ENCODE measurements at regions not wholly inside any gene's neighbourhood (a gene's known extent, or its start where the extent isn't known, plus 50 kb on each side); places are given as distances from the start of the nearest gene placed in this dataset.

DNA sequence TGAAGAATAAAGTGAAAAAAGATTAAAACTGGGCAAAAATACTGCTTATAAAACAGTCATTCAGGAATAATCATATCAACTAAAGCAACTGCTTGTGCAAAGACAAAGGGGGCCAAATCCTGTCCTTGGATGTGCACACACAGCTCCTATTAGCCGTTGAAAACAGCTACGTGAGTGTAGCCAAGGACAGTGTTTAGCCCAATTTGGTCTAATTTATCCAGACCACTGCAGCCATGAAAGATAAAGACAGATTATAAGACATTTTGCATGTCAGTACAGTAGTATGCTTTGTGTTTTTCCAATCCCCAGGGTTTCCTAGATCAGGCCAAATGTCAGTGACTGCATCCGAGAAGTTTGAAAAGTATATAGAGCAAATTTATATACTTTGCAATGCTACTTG is 146.3 kb upstream of the PKN2 start:
- no peak for TF ChIP-seq POLR2A (IDR thresholded peaks at IDR 0.05)
- TF ChIP-seq, protein P1, sequence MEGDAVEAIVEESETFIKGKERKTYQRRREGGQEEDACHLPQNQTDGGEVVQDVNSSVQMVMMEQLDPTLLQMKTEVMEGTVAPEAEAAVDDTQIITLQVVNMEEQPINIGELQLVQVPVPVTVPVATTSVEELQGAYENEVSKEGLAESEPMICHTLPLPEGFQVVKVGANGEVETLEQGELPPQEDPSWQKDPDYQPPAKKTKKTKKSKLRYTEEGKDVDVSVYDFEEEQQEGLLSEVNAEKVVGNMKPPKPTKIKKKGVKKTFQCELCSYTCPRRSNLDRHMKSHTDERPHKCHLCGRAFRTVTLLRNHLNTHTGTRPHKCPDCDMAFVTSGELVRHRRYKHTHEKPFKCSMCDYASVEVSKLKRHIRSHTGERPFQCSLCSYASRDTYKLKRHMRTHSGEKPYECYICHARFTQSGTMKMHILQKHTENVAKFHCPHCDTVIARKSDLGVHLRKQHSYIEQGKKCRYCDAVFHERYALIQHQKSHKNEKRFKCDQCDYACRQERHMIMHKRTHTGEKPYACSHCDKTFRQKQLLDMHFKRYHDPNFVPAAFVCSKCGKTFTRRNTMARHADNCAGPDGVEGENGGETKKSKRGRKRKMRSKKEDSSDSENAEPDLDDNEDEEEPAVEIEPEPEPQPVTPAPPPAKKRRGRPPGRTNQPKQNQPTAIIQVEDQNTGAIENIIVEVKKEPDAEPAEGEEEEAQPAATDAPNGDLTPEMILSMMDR (IDR thresholded peaks at IDR 0.05 in 8 of 11, conservative IDR thresholded peaks at IDR 0.05 in 3 of 11), result no peak
